A673 (cell line): ENCODE measurements at regions not wholly inside any gene's neighbourhood (a gene's known extent, or its start where the extent isn't known, plus 50 kb on each side); places are given as distances from the start of the nearest gene placed in this dataset.

Experiments
- CTCF ChIP-seq: fragments of 300-800, 200-600 bp; sonication (generic); conservative IDR thresholded peaks from 2 replicates; pipeline ENCODE4 v1.5.1; 2017; ENCODE audit warnings: low read depth, mild to moderate bottlenecking, antibody characterized with exemption, low read length, moderate library complexity, mixed read lengths
- EZH2 ChIP-seq: fragments of 200-600 bp; sonication (generic); IDR thresholded peaks from 2 replicates; pipeline ENCODE4 v1.6.1; 2017; ENCODE audit warnings: borderline replicate concordance, low read depth, mild to moderate bottlenecking, mixed read lengths, antibody characterized with exemption, low read length; ENCODE audit not compliant: poor library complexity, severe bottlenecking

GRCh38 chr2:2909086-2910035 is 468.3 kb downstream of the EIPR1 start:
- no peak for TF ChIP-seq CTCF
- TF ChIP-seq EZH2: no peak
